ENCODE measurements at regions not wholly inside any gene's neighbourhood (a gene's known extent, or its start where the extent isn't known, plus 50 kb on each side); places are given as distances from the start of the nearest gene placed in this dataset.
"Not testable (repeated sequence)": the region's sequence is repeated elsewhere in the genome, so short reads cannot be mapped to it uniquely, and the experiment has no call there.

DNA sequence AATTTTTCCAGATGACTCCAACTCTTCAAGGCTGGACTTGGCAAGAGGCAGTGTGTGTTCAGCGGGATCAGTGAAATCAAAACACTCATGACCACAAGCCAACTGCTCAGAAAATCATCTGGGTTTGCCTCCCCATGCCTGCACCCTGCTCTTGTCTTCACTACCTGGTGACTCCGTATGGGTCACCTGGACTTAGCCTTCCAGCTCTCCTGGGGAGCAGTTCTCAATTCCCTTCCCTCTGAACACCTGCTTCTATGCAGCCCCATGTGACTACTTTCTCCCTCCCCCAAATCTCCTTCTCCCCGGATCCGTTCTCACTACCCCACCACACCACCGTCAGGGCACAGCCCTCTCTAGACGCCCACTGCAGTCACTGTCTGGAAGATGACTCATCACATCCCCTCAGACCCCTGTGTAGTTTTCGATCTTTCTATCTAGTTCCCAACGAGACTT lies 130.2 kb upstream of the ID2 start:
- FAIRE-seq (no peak), DNase-seq (ENCODE audit: insufficient read length, low spot score) (no peak)

DNA sequence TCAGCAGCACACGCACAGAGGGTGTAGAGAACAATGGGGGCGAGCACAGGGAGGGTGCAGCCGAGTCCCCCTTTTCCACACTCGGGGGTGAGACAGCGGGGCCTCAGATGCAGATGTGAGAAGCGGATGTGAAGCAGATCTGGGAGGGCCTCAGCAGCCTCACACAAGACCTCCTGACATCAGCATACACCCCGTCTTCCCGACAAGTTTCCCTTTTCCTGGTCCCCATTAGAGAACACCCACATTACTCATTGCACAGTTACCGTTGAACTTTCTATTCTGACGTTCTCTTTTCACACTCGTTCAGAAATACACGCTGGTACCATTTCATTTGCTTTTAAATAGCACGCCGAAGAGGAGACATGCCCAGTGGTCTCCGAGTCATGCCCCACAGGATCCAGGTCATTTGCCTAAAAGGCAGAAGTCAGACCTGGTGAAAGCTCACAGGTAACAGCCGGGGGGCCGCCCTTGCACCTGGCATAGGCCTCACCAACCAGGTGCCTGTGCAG lies 129.5 kb upstream of the ID2 start:
- FAIRE-seq = no peak
- no peak for DNase-seq (ENCODE audit: insufficient read length, low spot score)

DNA sequence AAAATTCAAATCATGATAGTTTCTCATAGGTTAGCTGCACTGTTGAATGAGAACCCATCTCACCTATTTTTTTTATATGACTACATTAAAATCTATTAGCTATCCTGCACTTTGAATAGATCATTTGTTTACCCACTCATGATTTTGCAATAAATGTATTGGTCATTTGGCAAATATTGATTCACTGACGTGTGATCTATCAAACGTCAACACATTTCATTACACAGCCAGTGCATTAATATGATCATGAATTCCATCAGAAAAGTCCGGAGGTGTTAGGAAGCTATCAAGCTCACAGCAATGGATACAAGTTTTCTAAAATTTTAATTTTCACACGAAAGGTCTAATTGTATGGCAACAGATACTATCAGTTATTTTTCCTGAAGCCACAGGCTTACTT lies 128.2 kb upstream of the ID2 start:
- FAIRE-seq (no peak), DNase-seq (ENCODE audit: insufficient read length, low spot score) (no peak)

DNA sequence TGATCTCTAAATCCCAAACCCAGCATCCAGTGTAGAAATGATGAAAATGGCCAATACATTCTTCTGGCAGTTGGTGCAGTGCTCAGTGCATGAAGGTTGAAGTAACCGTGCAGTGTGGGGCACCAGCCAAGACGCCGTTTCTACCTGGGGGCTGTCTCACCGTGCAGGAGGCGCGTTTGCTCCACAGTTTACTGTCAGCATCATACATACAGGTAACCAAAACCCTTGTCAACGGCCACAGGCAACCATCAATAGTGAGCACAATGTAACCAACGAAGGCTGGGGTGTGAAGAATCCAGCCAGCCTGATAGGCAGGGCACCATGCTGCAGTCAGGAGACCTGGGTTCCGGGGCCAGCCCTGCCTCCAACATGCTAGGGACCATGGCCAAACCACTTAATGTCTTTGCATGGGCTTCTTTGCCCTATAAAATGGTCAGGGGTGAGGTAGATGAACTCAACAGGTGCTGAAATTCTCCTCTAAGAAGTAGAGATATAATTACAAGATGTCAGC lies 127.5 kb upstream of the ID2 start:
- no peak for FAIRE-seq

DNA sequence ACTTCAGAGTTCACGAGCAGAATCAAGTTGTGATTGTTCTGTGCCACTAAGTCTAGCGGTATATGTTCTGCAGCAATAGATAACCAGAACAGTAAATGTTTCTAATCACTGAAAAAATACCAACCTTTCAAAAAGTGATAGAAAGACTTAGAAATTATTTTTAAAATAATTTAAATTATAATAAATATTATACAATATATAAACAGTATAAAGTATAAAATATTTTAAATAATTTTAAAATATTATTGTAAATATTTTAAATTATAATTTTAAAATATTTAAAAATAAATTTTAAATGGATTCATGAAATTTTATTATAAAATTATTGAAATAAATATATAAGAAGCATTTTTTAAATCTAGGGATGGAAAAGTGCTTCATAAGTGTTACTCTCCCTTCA lies 126.3 kb upstream of the ID2 start:
- FAIRE-seq (no peak), DNase-seq (ENCODE audit: insufficient read length, low spot score) (no peak)

More for the DNA sequence above, 127.5 kb upstream of the ID2 start:
- DNase-seq (ENCODE audit: insufficient read length, low spot score) = no peak

DNA sequence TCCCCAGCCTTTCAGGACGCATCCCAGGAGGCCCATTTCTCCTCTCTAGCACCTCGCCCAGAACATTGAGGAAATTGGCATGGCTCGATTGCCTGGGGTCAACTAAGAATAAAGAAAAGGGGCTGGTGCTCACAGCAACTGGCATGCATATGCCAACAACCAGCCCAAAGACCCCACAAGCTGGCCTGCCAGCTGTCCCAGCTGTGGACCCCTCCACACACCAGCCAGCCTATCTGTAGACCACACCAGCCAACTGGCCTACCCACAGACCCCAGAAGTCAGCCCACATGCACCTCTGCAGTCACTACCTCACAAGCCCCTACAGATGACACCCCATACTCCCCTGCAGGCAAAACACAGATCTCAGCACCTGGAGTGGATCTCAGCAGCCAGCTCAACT lies 123.8 kb upstream of the ID2 start:
- FAIRE-seq = no peak
- no peak for DNase-seq (ENCODE audit: insufficient read length, low spot score)

DNA sequence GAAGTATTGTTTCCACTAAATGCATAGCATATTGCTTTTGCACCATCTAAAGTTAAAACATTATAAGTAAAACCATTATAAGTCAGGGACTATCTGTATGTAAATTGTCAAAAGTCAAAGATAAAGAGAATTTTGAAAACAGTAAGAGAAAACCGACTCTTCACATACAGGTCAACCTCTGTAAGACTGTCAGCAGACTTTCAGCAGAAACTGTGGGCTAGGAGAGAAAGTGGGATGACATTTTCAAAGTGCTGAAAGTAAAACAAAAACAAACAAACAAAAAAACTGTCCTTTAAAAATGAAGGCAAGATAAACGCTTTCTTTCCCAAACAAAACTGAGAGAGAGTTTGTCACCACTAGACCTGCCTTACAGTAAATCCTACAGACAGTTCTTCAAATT lies 122.9 kb upstream of the ID2 start:
- FAIRE-seq (no peak), DNase-seq (ENCODE audit: insufficient read length, low spot score) (no peak)

DNA sequence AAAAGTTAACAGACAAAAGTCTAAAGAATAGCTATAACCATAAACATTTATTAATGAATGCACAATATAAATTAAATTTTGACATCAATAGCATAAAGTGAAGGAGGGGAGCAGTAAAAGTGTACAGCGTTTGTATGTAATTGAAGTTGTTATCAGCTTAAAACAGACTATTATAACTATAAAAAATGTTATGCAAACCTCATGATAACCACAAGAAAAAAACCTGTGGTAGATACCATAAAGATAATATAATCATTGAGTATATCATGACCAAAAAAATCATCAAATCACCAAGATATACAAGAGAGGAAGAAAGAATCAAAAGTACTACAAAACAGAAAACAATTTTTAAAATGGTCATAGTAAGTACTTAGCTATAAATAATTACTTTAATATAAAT lies 122.1 kb upstream of the ID2 start:
- DNase-seq (ENCODE audit: insufficient read length, low spot score) (no peak), FAIRE-seq (no peak)

DNA sequence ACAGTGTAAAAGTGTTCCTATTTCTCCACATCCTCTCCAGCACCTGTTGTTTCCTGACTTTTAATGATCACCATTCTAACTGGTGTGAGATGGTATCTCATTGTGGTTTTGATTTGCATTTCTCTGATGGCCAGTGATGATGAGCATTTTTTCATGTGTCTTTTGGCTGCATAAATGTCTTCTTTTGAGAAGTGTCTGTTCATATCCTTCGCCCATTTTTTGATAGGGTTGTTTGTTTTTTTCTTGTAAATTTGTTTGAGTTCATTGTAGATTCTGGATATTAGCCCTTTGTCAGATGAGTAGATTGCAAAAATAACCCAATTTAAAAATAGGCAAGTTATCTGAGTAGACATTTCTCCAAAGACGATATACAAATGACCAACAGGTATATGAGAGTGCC lies 120.2 kb upstream of the ID2 start:
- DNase-seq (ENCODE audit: insufficient read length, low spot score); FAIRE-seq: not testable (repeated sequence)

DNA sequence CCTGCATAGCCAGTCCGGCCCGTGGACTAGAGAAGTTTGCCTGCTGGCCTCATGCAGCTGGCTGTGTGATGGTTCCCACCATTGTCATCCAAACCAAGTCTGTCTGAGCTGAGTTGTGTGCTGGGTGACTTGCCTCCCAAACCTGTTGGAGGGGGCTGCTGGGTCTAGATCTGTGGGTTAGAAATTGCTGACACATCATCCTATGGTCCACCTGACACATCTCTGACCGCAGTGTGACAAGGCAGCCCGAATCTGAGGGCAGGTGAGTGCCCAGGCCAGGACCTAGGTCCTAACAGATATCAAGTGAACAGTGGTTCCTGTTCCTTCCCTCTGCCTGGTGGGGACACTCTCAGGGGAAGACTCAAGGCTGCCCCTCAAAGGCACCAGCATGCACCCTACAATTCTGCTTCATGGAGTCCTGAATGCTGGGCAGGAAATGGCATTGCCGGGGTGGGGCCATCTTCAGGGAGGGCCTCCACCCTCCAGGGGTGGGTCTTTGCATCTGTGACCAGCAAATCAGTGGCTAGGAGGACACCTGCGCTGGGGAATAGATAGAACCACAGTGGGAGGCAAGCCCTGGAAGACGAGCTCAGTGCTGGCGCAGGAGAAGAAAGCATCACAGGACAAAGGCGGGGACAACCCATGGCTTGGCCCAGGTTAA lies 117.9 kb upstream of the ID2 start:
- no peak for FAIRE-seq
- DNase-seq (ENCODE audit: insufficient read length, low spot score) = no peak

DNA sequence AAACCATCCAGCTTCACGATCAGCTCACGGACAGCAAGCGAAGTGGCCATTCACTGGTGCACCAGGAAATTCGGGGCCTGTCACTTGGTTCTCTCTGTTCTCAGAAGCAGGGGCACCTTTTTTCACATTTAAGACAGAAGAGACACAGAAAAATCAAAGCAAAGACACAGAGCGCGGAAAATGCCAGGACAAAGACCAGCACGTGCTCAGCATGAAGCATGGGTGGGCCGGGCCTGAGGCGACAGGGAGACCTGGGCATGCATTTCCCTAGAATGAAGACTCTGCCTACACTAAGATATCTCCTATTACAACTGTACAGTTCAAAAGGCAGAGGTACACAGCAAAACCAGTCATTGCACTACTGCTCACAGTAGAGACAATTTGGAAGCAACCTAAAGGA lies 117.4 kb upstream of the ID2 start:
- DNase-seq (ENCODE audit: insufficient read length, low spot score) (no peak), FAIRE-seq (no peak)

DNA sequence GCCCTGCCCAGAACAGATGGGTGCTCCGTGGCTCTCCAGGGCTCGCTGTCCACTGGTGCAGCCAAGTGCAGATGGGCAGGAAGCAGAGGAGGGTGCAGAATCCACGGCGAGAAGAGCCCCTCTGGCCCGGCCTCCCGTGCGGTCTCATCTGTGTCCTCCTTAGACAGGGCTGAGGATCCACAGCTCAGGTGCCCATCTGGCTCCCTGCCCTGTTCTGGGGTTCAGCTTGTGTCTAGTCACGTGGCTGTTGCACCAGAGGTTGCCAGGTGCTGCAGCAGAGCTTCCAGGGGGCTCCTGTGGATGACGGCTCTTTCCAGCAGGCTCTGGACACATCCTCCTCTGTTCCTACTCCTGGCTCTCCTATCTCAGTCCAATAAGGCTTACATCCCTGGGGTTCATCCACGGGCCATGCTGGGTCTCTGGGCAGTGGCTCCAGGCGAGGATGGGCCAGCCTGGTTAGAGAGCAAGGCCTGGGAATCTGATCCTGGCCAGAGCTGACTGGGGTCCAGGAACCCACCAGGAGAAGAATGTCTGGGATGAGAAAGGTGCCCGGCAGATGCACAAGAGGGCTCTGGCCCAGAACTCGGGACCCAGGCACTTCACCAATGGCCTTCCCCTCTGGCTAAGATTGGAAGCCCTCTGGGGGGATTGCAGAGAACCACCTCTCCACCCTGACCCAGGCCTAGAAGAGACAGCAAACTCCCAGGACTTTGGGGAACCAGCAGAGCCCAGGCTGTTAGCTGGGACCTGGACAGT lies 116.3 kb upstream of the ID2 start:
- DNase-seq (ENCODE audit: insufficient read length, low spot score) (no peak), FAIRE-seq (no peak)

DNA sequence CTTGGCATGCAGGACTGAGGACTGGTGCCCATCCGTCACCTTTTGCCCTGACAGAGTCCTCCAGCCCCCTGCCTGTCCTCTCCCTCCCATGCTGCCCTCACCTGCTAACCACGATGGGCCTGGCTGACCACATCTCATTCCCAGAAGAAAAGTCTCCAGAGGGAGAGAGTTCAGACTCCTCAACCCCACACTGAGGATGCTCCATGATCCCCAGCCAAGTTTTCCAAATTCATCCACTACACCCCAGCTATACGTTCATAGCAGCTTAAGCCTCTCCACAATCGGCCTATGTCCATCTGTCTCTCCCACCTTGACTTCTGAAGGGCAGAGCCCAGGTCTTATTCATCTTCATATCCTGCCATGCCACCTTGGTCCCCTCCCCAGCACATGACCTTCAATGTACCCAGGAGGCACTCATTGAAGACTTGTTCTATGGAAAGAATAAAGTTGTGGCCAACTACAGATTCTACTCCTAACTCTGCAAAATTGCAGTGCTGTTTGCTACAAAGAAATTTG lies 115.6 kb upstream of the ID2 start:
- DNase-seq (ENCODE audit: insufficient read length, low spot score) (no peak), FAIRE-seq (no peak)

DNA sequence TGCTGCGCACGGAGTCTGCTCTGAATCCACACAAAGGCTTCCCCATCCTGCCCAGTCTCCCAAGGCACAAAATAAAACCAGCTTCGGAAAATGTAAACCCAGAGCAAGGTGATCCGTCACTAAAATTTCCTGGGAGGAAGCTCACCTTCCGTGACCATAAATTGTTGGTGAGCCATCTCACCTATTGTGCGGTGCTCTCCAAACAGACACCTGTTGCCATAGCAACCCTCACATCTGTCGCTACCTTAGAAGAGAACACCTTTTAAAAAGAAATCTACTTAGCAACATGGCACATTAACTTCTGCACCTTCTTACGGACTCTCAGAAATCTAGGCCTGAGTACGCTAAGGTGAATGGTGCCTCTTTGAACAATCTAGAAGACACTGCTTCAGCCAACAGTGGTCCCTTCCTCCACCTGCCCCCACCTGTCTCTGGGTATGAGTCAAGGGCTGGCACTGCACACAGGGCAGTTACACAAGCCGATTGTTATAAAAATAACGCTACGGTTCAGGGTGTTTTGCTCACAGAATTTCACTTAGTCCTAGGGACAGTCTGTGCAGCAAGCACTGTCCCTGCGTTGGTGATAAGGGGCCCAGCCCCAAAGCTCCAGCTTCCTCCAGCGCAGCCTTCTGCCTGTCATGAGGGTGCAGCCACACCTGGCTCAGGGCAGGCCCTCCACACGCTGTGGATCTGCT lies 114.9 kb upstream of the ID2 start:
- FAIRE-seq (no peak), DNase-seq (ENCODE audit: insufficient read length, low spot score) (no peak)

DNA sequence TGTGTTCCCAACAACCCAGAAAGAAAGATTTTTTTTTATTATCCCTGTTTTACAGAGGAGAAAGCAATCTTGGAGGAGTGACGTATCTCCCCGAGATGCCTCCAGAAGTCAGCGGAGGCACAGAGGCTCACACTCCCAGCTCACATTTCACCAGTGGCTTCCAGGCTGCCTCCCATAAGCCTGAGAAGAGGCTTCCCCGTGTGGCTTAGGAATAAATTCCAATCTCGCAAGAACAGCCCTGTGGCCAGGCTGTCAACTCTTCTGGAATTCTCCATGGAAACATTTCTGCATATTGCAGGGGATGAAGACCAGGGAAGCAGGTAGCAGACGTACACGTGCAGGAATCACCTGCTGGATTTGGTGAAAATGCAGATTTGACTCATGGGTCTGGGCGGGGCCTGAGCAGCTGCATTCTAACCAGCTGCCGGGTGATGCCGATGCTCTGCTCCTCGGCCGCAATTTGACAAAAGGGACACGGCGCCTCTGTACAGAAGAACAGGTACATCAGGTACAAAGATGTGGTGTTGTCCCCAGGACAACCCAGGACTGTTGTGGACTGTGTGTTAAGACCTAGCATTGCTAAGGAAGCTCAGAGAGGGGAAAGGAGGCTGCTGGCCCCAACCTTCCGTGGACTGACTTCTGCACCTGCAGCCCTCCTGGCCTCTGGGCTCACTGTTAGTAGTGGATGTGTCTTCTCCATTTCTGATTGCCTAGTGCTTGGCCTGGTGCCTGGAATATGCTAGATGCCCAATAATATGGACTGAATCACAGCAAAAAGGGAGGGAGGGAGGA lies 114.2 kb upstream of the ID2 start:
- no peak for FAIRE-seq
- DNase-seq (ENCODE audit: insufficient read length, low spot score) = no peak

DNA sequence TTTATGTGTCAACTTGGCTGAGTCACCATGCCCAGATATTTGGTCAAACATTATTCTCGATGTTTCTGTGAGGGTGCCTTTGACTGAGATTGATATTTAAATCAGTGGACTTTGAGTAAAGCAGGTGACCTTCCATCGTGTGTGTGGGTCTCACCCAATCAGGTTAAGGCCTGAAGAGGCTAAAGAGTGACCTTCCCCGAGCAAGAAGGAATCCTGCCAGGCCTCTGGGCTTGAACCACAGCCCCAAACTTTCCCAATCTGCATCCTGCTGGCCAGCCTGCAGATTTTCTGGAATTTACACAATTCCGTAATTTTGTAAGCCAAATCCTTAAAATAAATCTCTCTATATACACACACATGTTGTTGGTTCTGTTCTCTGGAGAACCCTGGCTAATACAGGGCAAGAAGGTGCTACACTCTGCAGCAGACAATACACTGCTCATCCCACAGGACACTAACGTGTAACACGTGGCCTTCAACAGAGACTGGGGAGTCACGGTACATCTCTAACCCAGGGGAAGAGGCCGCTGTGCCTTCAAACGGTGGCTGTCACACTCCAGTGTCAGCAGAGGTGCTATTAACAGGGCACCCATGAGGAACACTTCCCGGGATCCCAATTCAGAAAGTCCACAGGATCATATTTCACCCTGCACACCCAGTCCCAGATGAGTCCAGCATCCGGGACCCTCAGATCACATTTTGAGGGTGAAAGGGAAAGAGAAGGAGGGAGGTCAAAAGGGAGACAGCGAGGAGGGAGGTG lies 113.1 kb upstream of the ID2 start:
- no peak for DNase-seq (ENCODE audit: insufficient read length, low spot score)
- no peak for FAIRE-seq

DNA sequence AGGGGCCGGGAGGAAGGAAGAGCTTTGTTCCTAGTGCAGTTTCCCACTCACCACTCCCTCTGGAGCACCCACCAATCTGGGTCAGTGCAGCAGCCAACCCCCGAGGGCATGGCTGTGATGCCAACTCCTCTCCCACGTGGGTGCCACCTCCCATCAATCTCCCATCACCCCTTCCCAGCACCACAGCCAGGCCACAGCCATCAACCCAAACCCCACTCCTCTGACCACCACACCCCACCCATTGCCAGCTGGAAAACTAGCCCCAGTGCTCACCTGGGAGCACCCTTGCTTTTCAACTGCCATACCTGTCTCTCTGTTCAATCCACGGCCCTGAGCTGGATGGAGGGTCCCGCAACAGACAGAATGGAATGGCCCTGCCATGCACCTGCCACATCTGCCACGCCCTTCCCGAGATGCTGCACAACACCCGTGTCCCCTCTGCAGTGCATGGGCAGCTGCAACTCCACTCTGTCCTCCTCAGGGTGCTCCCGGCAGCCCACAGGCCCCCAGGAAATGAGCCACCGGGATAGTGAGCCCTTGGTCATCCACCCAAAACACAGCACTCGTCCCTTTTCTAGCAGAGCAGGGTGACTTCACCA lies 112.4 kb upstream of the ID2 start:
- no peak for DNase-seq (ENCODE audit: insufficient read length, low spot score)
- no peak for FAIRE-seq

DNA sequence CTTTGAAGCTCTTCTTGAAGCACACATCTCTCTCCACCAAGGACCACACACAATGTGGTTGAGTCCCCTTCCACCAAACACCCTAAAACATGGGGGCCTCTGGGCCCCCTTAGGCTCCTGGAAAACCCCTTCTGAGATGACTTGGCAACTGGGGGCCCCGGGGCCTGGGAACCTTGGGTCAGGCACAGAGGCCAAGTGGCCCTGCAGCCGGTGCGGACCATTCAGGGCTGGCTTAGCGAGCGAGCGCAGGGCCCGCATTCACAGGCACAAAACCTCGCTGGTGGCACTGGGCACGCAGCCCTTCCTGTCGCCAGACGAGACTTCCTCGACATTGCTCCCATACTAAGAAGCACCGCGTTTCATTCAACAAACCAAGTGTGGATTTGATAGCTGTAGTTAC lies 111.2 kb upstream of the ID2 start:
- DNase-seq (ENCODE audit: insufficient read length, low spot score) (no peak), FAIRE-seq (no peak)

DNA sequence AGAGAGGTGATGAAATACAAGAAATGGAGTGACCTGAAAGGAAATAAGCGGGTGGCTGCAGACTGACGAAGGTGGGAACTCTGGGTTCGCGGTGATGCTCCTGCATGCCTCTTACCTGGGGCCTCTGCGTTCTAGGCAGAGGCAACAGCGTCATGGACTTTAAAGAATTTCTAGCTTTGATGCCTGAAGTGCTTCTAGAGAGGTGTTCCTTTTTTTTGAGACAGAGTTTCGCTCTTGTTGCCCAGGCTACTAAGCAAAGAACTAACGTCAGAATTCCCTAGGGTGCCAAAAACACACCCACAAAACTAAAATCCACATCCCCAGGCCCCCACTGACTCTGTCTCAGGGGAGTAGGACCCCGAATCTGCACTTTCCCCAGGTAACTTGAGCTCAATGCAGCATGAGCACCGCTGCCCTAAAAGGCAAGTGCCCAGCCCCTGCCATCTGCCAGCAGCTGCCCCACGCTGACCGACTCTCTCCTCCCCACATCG lies 110.5 kb upstream of the ID2 start:
- DNase-seq (ENCODE audit: insufficient read length, low spot score) (no peak), FAIRE-seq (no peak)
